Chondrocyte (in vitro differentiated cells): ENCODE measurements at regions not wholly inside any gene's neighbourhood (a gene's known extent, or its start where the extent isn't known, plus 50 kb on each side); places are given as distances from the start of the nearest gene placed in this dataset.

Experiments used
- DNase-seq: peaks from one replicate; pipeline ENCODE4 v3.0.0; 2021; ENCODE audit warnings: mixed read lengths, low spot score
- H3K27ac Mint-ChIP-seq: one replicate; pipeline ENCODE4 v1.8.0; 2021; ENCODE audit warnings: mild to moderate bottlenecking, moderate library complexity, mixed read lengths; ENCODE audit not compliant: unreplicated experiment
- H3K27me3 Mint-ChIP-seq: 2 replicates; pipeline ENCODE4 v1.8.0; 2021; ENCODE audit warnings: low read depth, mixed read lengths
- H3K36me3 Mint-ChIP-seq: 2 replicates; pipeline ENCODE4 v1.8.0; 2021; ENCODE audit warnings: low read depth, mixed read lengths
- H3K4me1 Mint-ChIP-seq: 2 replicates; pipeline ENCODE4 v1.8.0; 2021; ENCODE audit warnings: low read depth, mild to moderate bottlenecking, mixed read lengths
- H3K4me3 Mint-ChIP-seq: one replicate; pipeline ENCODE4 v1.8.0; 2021; ENCODE audit warnings: mild to moderate bottlenecking, moderate library complexity, mixed read lengths; ENCODE audit not compliant: unreplicated experiment
- H3K9me3 Mint-ChIP-seq: 2 replicates; pipeline ENCODE4 v1.8.0; 2021; ENCODE audit warnings: low read depth, mixed read lengths
- TF ChIP-seq, protein P1 (sequence below): fragments of 200-600 bp; sonication (generic); IDR thresholded peaks from 2 replicates; pipeline ENCODE4 v1.5.0; 2021; ENCODE audit warnings: antibody characterized with exemption, mild to moderate bottlenecking, moderate library complexity

- no peak for DNase-seq
- no peak overlapping the region for H3K27ac Mint-ChIP-seq
- H3K36me3 Mint-ChIP-seq = peaks cover 17% of the 10 kb centered on the region
- TF ChIP-seq, protein P1, sequence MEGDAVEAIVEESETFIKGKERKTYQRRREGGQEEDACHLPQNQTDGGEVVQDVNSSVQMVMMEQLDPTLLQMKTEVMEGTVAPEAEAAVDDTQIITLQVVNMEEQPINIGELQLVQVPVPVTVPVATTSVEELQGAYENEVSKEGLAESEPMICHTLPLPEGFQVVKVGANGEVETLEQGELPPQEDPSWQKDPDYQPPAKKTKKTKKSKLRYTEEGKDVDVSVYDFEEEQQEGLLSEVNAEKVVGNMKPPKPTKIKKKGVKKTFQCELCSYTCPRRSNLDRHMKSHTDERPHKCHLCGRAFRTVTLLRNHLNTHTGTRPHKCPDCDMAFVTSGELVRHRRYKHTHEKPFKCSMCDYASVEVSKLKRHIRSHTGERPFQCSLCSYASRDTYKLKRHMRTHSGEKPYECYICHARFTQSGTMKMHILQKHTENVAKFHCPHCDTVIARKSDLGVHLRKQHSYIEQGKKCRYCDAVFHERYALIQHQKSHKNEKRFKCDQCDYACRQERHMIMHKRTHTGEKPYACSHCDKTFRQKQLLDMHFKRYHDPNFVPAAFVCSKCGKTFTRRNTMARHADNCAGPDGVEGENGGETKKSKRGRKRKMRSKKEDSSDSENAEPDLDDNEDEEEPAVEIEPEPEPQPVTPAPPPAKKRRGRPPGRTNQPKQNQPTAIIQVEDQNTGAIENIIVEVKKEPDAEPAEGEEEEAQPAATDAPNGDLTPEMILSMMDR = no peak
- no peaks in the 10 kb centered on the region for H3K27me3 Mint-ChIP-seq
- no peaks in the 10 kb centered on the region for H3K9me3 Mint-ChIP-seq
- peaks cover 8% of the 10 kb centered on the region for H3K4me1 Mint-ChIP-seq
- no peak overlapping the region for H3K4me3 Mint-ChIP-seq
These were observed 167.8 kb upstream of the RIPOR2 start for GRCh38 chr6:25103603-25104002.

DNA sequence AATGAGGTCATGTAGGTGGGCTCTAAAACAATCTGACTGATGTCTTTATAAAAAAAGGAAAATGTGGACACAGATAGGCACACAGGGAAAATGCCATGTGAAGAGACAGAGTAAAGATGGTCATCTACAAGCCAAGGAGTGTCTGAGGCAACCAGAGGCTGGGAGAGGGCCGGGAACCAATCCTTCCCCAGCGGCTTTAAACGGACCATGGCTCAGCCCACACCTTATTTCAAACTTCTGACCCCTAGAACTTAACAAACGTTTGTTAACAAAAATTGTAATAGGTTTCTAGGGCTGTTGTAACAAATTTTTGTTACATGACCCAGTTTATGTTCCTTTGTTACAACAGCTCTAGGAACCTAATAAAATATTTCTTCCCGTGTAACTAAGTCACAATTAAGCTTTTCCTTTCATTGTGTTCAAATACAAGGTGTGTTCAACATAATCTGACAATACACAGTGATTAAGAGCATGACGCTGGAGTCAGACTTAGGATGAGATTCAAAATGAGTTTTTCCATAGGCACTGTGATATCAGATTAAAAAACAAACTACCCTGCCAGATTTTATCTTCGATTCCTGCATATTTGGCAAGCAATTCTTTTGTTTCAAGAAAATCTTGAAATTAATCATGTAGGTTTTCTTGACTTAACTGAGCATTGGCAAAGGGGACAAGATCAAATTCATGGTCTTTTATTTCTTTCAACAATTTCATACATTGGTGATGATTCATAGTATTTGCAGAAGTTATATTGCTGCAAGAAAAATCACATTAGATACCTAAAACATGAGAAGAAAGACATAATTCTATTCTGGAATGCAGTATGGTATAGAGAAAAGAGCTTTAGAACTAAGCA lies 169.5 kb upstream of the RIPOR2 start:
- H3K27me3 Mint-ChIP-seq = no peaks in the 10 kb centered on the region
- no peak overlapping the region for H3K4me3 Mint-ChIP-seq
- DNase-seq = no peak
- no peak overlapping the region for H3K27ac Mint-ChIP-seq
- H3K4me1 Mint-ChIP-seq = peaks cover 8% of the 10 kb centered on the region
- TF ChIP-seq, protein P1 = no peak
- no peaks in the 10 kb centered on the region for H3K9me3 Mint-ChIP-seq
- H3K36me3 Mint-ChIP-seq = peaks cover 18% of the 10 kb centered on the region

DNA sequence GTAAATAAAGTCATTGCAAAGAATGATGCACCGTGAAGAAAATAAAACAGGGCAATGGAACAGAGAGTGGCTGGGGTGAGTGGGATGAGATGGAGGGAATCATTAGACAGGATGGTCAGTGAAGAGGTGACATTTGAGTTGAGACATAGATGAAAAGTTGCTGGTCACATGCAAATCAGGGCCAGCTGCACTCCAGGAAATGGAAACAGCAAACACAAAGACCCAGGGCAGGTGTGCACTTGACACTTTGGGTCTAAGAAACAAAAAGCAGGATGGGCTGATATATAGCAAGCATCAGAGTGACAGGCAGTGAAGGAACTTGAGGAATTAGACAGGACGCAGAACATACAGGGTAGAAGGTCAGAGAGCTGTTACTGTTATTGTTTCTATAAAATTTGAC lies 171.5 kb upstream of the RIPOR2 start:
- Mint-ChIP-seq H3K36me3 (peaks cover 19% of the 10 kb centered on the region), H3K27ac (no peak overlapping the region), H3K4me3 (no peak overlapping the region), H3K4me1 (peaks cover 13% of the 10 kb centered on the region), H3K9me3 (no peaks in the 10 kb centered on the region), H3K27me3 (no peaks in the 10 kb centered on the region)
- DNase-seq = no peak
- TF ChIP-seq, protein P1 = no peak

DNA sequence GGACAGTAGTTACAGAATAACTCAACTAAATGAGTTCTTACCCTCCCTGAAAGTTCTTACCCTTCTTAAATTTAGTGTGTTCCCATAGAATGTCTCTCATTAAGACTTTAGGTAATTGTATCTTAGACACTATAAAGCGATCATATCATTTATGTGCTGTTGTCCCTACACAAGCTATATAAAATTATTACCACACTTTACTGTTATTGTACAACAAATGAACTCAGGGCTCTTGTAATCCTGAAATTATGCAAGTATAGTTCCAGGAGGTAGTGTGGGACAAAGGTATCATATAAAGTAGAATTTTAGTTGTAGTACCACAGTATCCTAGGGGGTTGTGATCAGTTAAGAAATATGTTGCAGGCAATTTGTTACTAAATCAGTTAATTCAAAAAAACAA lies 167.4 kb upstream of the CARMIL1 start:
- no peak overlapping the region for H3K4me3 Mint-ChIP-seq
- no peak for DNase-seq
- H3K27ac Mint-ChIP-seq = no peak overlapping the region
- peaks cover 21% of the 10 kb centered on the region for H3K36me3 Mint-ChIP-seq
- peaks cover 9% of the 10 kb centered on the region for H3K4me1 Mint-ChIP-seq
- TF ChIP-seq, protein P1 = no peak
- H3K27me3 Mint-ChIP-seq = no peaks in the 10 kb centered on the region
- no peaks in the 10 kb centered on the region for H3K9me3 Mint-ChIP-seq

GRCh38 chr6:25112322-25112773 lies 166.8 kb upstream of the CARMIL1 start:
- TF ChIP-seq, protein P1 = no peak
- H3K27me3 Mint-ChIP-seq = no peaks in the 10 kb centered on the region
- no peak overlapping the region for H3K27ac Mint-ChIP-seq
- H3K9me3 Mint-ChIP-seq = no peaks in the 10 kb centered on the region
- H3K4me1 Mint-ChIP-seq = peaks cover 13% of the 10 kb centered on the region
- no peak overlapping the region for H3K4me3 Mint-ChIP-seq
- H3K36me3 Mint-ChIP-seq = peaks cover 17% of the 10 kb centered on the region
- no peak for DNase-seq
